SK-N-SH treated with all-trans-retinoic acid at 6 μM for 48 hours (cell line): ENCODE measurements at regions not wholly inside any gene's neighbourhood (a gene's known extent, or its start where the extent isn't known, plus 50 kb on each side); places are given as distances from the start of the nearest gene placed in this dataset.

Experiments used
- ATAC-seq: fragments of 200-7000 bp; cut with Tn5 transposase; 3 replicates; pipeline ENCODE4 v1.9.1; 2020; ENCODE audit warnings: mild to moderate bottlenecking, moderate library complexity
- ARNTL ChIP-seq: fragments of 450-650 bp; formaldehyde crosslinking; IDR thresholded peaks from 2 replicates; pipeline ENCODE4 v1.5.0; 2020; ENCODE audit warnings: low read depth, mild to moderate bottlenecking, moderate library complexity, borderline replicate concordance
- BACH2 ChIP-seq: fragments of 250-450 bp; sonication (Bioruptor Pico); IDR thresholded peaks from 2 replicates; pipeline ENCODE4 v1.9.0; 2021; ENCODE audit warnings: mild to moderate bottlenecking, borderline replicate concordance
- CSDC2 ChIP-seq: fragments of 250-450 bp; sonication (Bioruptor Pico); IDR thresholded peaks from 2 replicates; pipeline ENCODE4 v1.5.0; 2020; ENCODE audit warnings: mild to moderate bottlenecking, moderate library complexity
- ESRRG ChIP-seq: fragments of 250-450 bp; sonication (Bioruptor Pico); IDR thresholded peaks from 2 replicates; pipeline ENCODE4 v1.6.1; 2021; ENCODE audit warnings: mild to moderate bottlenecking
- GLIS3 ChIP-seq: fragments of 250-450 bp; sonication (Bioruptor Pico); IDR thresholded peaks from 2 replicates; pipeline ENCODE4 v1.5.0; 2020; ENCODE audit warnings: mild to moderate bottlenecking, moderate library complexity
- ISL1 ChIP-seq: fragments of 250-450 bp; sonication (Bioruptor Pico); IDR thresholded peaks from 2 replicates; pipeline ENCODE4 v2.1.2; 2022; ENCODE audit warnings: mild to moderate bottlenecking, moderate library complexity
- OSR1 ChIP-seq: fragments of 250-450 bp; sonication (Bioruptor Pico); IDR thresholded peaks from 2 replicates; pipeline ENCODE4 v1.8.0; 2022; ENCODE audit warnings: moderate library complexity, mild to moderate bottlenecking, inconsistent platforms
- PPARA ChIP-seq: fragments of 250-450 bp; sonication (Bioruptor Pico); IDR thresholded peaks from 2 replicates; pipeline ENCODE4 v1.5.0; 2020; ENCODE audit warnings: mild to moderate bottlenecking, borderline replicate concordance
- RARB ChIP-seq: fragments of 250-450 bp; sonication (Bioruptor Pico); IDR thresholded peaks from 2 replicates; pipeline ENCODE4 v1.8.0; 2021; ENCODE audit warnings: mild to moderate bottlenecking, moderate library complexity
- SNAI2 ChIP-seq: fragments of 250-450 bp; sonication (Bioruptor Pico); IDR thresholded peaks from 2 replicates; pipeline ENCODE4 v1.5.0; 2020; ENCODE audit warnings: mild to moderate bottlenecking, moderate library complexity
- TCF4 ChIP-seq: fragments of 250-450 bp; sonication (Bioruptor Pico); IDR thresholded peaks from 2 replicates; pipeline ENCODE4 v1.8.0; 2021; ENCODE audit warnings: mild to moderate bottlenecking, moderate library complexity, borderline replicate concordance
- TOX ChIP-seq: fragments of 250-450 bp; sonication (Bioruptor Pico); IDR thresholded peaks from 2 replicates; pipeline ENCODE4 v1.8.0; 2021; ENCODE audit warnings: mild to moderate bottlenecking, moderate library complexity, borderline replicate concordance
- ZC3H10 ChIP-seq: fragments of 250-450 bp; sonication (Bioruptor Pico); IDR thresholded peaks from 2 replicates; pipeline ENCODE4 v1.5.1; 2021; ENCODE audit warnings: mild to moderate bottlenecking, moderate library complexity
- ZFP3 ChIP-seq: fragments of 250-450 bp; sonication (Bioruptor Pico); IDR thresholded peaks from 2 replicates; pipeline ENCODE4 v1.5.0; 2020; ENCODE audit warnings: mild to moderate bottlenecking, moderate library complexity
- ZFP30 ChIP-seq: fragments of 450-650 bp; formaldehyde crosslinking; IDR thresholded peaks from 2 replicates; pipeline ENCODE4 v1.5.0; 2022; ENCODE audit warnings: mild to moderate bottlenecking, moderate library complexity
- ZNF565 ChIP-seq: fragments of 450-650 bp; formaldehyde crosslinking; conservative IDR thresholded peaks from 2 replicates; pipeline ENCODE4 v1.5.0; 2020; ENCODE audit warnings: low read depth, mild to moderate bottlenecking, moderate library complexity
- ZNF70 ChIP-seq: fragments of 450-650 bp; formaldehyde crosslinking; IDR thresholded peaks from 2 replicates; pipeline ENCODE4 v1.5.0; 2020; ENCODE audit warnings: mild to moderate bottlenecking, moderate library complexity
- ZNF8 ChIP-seq: fragments of 450-650 bp; formaldehyde crosslinking; IDR thresholded peaks from 2 replicates; pipeline ENCODE4 v1.5.0; 2020; ENCODE audit warnings: mild to moderate bottlenecking, moderate library complexity
- TF ChIP-seq, protein P1 (sequence below): fragments of 250-450 bp; sonication (Bioruptor Pico); IDR thresholded peaks from 2 replicates; pipeline ENCODE4 v1.5.1; 2021; ENCODE audit warnings: mild to moderate bottlenecking, moderate library complexity
- TF ChIP-seq, protein P2 (sequence below): fragments of 250-450 bp; sonication (Bioruptor Pico); IDR thresholded peaks from 2 replicates; pipeline ENCODE4 v1.8.0; 2020; ENCODE audit warnings: mild to moderate bottlenecking, moderate library complexity, borderline replicate concordance
- TF ChIP-seq, protein P3 (sequence below): fragments of 250-450 bp; sonication (Bioruptor Pico); IDR thresholded peaks from 2 replicates; pipeline ENCODE4 v1.5.1; 2020; ENCODE audit warnings: low read depth, mild to moderate bottlenecking, moderate library complexity
- TF ChIP-seq, protein P4 (sequence below): fragments of 250-450 bp; sonication (Bioruptor Pico); IDR thresholded peaks from 2 replicates; pipeline ENCODE4 v1.5.0; 2020; ENCODE audit warnings: mild to moderate bottlenecking, moderate library complexity

DNA sequence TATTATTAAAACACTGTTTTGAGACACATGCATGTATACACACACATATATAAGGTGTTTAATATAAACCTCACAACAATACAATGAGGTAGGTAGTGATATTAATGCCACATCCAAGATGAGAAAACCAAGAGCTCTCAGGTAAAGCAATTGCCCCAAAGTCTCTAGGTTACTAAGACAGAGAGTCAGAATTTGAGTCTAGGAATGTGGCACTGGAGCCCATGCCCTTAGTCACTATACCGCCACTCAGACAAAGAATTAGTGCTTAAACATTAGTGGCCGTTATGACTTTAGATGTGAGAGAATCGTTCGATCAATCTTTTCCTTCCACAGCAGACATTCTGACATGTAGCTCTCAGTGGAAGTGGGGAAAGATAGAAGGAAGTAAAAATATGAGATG, 108.2 kb upstream of the ACSL4 start (continued):
- TF ChIP-seq, protein P1, sequence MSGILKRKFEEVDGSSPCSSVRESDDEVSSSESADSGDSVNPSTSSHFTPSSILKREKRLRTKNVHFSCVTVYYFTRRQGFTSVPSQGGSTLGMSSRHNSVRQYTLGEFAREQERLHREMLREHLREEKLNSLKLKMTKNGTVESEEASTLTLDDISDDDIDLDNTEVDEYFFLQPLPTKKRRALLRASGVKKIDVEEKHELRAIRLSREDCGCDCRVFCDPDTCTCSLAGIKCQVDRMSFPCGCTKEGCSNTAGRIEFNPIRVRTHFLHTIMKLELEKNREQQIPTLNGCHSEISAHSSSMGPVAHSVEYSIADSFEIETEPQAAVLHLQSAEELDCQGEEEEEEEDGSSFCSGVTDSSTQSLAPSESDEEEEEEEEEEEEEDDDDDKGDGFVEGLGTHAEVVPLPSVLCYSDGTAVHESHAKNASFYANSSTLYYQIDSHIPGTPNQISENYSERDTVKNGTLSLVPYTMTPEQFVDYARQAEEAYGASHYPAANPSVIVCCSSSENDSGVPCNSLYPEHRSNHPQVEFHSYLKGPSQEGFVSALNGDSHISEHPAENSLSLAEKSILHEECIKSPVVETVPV (CRISPR knock-in tag), result no peak
- no peak for TF ChIP-seq ISL1 (CRISPR knock-in tag)

GRCh38 chrX:109841869-109842579, 109.0 kb upstream of the ACSL4 start:
- TF ChIP-seq, protein P2, sequence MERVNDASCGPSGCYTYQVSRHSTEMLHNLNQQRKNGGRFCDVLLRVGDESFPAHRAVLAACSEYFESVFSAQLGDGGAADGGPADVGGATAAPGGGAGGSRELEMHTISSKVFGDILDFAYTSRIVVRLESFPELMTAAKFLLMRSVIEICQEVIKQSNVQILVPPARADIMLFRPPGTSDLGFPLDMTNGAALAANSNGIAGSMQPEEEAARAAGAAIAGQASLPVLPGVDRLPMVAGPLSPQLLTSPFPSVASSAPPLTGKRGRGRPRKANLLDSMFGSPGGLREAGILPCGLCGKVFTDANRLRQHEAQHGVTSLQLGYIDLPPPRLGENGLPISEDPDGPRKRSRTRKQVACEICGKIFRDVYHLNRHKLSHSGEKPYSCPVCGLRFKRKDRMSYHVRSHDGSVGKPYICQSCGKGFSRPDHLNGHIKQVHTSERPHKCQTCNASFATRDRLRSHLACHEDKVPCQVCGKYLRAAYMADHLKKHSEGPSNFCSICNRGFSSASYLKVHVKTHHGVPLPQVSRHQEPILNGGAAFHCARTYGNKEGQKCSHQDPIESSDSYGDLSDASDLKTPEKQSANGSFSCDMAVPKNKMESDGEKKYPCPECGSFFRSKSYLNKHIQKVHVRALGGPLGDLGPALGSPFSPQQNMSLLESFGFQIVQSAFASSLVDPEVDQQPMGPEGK (CRISPR knock-in tag), result no peak
- TF ChIP-seq ZNF8 (CRISPR knock-in tag) (no peak), TOX (CRISPR knock-in tag) (no peak), ZFP3 (no peak), TCF4 (CRISPR knock-in tag) (no peak), ZNF70 (CRISPR knock-in tag) (no peak), BACH2 (no peak), CSDC2 (no peak), RARB (CRISPR knock-in tag) (no peak), SNAI2 (CRISPR knock-in tag) (no peak), ESRRG (no peak), OSR1 (CRISPR knock-in tag) (no peak), ISL1 (CRISPR knock-in tag) (no peak), ZC3H10 (CRISPR knock-in tag) (no peak)
- TF ChIP-seq, protein P3, sequence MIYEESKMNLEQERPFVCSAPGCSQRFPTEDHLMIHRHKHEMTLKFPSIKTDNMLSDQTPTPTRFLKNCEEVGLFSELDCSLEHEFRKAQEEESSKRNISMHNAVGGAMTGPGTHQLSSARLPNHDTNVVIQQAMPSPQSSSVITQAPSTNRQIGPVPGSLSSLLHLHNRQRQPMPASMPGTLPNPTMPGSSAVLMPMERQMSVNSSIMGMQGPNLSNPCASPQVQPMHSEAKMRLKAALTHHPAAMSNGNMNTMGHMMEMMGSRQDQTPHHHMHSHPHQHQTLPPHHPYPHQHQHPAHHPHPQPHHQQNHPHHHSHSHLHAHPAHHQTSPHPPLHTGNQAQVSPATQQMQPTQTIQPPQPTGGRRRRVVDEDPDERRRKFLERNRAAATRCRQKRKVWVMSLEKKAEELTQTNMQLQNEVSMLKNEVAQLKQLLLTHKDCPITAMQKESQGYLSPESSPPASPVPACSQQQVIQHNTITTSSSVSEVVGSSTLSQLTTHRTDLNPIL, result no peak
- peak; percentile 23 for ATAC-seq

DNA sequence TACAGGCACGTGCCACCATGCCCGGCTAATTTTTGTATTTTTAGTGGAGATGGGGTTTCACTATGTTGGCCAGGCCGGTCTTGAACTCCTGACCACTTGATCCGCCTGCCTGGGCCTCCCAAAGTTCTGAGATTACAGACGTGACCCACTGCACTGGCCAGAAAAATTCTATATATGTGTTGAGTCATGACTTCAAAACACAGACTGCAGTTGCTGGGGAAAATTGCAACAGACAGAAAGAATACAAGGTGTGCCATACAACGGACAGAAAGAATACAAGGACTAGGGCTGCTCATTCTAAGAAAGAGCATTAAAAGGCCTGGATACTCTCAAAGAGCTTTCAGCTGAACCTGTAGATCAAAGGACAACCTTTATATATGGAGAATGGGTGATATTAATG, 109.6 kb upstream of the ACSL4 start:
- ATAC-seq, result no peak
- TF ChIP-seq ZFP30 (CRISPR knock-in tag) (no peak), OSR1 (CRISPR knock-in tag) (no peak), SNAI2 (CRISPR knock-in tag) (no peak), ARNTL (CRISPR knock-in tag) (no peak), ISL1 (CRISPR knock-in tag) (no peak), PPARA (no peak), TCF4 (CRISPR knock-in tag) (no peak), BACH2 (no peak), ZFP3 (no peak), ESRRG (no peak), CSDC2 (no peak), ZNF8 (CRISPR knock-in tag) (no peak), ZNF565 (CRISPR knock-in tag) (no peak), GLIS3 (CRISPR knock-in tag) (no peak), ZNF70 (CRISPR knock-in tag) (no peak)
- TF ChIP-seq, protein P2 (CRISPR knock-in tag), result no peak
- TF ChIP-seq, protein P1 (CRISPR knock-in tag), result no peak
- TF ChIP-seq, protein P3, result no peak
- TF ChIP-seq, protein P4, sequence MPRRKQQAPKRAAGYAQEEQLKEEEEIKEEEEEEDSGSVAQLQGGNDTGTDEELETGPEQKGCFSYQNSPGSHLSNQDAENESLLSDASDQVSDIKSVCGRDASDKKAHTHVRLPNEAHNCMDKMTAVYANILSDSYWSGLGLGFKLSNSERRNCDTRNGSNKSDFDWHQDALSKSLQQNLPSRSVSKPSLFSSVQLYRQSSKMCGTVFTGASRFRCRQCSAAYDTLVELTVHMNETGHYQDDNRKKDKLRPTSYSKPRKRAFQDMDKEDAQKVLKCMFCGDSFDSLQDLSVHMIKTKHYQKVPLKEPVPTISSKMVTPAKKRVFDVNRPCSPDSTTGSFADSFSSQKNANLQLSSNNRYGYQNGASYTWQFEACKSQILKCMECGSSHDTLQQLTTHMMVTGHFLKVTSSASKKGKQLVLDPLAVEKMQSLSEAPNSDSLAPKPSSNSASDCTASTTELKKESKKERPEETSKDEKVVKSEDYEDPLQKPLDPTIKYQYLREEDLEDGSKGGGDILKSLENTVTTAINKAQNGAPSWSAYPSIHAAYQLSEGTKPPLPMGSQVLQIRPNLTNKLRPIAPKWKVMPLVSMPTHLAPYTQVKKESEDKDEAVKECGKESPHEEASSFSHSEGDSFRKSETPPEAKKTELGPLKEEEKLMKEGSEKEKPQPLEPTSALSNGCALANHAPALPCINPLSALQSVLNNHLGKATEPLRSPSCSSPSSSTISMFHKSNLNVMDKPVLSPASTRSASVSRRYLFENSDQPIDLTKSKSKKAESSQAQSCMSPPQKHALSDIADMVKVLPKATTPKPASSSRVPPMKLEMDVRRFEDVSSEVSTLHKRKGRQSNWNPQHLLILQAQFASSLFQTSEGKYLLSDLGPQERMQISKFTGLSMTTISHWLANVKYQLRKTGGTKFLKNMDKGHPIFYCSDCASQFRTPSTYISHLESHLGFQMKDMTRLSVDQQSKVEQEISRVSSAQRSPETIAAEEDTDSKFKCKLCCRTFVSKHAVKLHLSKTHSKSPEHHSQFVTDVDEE (CRISPR knock-in tag), result no peak
